ENCODE measurements at regions not wholly inside any gene's neighbourhood (a gene's known extent, or its start where the extent isn't known, plus 50 kb on each side); places are given as distances from the start of the nearest gene placed in this dataset.

- Histone ChIP-seq H3K27ac (no peak overlapping the region), H3K9me3 (no peaks in the 10 kb centered on the region), H3K4me1 (no peaks in the 10 kb centered on the region), H3K4me3 (no peak overlapping the region), H3K36me3 (no peaks in the 10 kb centered on the region), H3K27me3 (no peaks in the 10 kb centered on the region)
- TF ChIP-seq POLR2A (IDR thresholded peaks at IDR 0.05) (no peak), EP300 (IDR thresholded peaks at IDR 0.05) (no peak), CTCF (IDR thresholded peaks at IDR 0.05) (no peak)
- WGBS, 2 donors = 67 to 78% methylated on average over 4 of the region's 4 CpGs
- no peak for DNase-seq (ENCODE audit: low spot score in 2 of 2)
Measured at GRCh38 chr4:175048906-175049305, 130.7 kb downstream of the ADAM29 start.

- H3K27ac ChIP-seq = no peak overlapping the region
- H3K27me3 ChIP-seq = no peaks in the 10 kb centered on the region
- H3K4me3 ChIP-seq = no peak overlapping the region
- DNase-seq (ENCODE audit: low spot score in 2 of 2) = no peak
- H3K4me1 ChIP-seq = no peaks in the 10 kb centered on the region
- H3K9me3 ChIP-seq = peaks cover 0 to 7% (median 0%) of the 10 kb centered on the region in 4 donors
- WGBS, 2 donors = 53 to 68% methylated on average over 2 of the region's 2 CpGs
- no peak for TF ChIP-seq EP300 (IDR thresholded peaks at IDR 0.05)
- TF ChIP-seq POLR2A (IDR thresholded peaks at IDR 0.05) = no peak
- TF ChIP-seq CTCF (IDR thresholded peaks at IDR 0.05) = no peak
- H3K36me3 ChIP-seq = no peaks in the 10 kb centered on the region
Measured at GRCh38 chr4:175051974-175052373, 133.8 kb downstream of the ADAM29 start.

GRCh38 chr4:175054980-175055379 is 136.8 kb downstream of the ADAM29 start:
- H3K4me3 ChIP-seq = no peak overlapping the region
- no peaks in the 10 kb centered on the region for H3K27me3 ChIP-seq
- 81 to 90% methylated on average over 3 of the region's 3 CpGs for WGBS, 2 donors
- no peaks in the 10 kb centered on the region for H3K36me3 ChIP-seq
- no peaks in the 10 kb centered on the region for H3K4me1 ChIP-seq
- H3K27ac ChIP-seq = no peak overlapping the region
- DNase-seq (ENCODE audit: low spot score in 2 of 2) = no peak
- no peak for TF ChIP-seq EP300 (IDR thresholded peaks at IDR 0.05)
- TF ChIP-seq POLR2A (IDR thresholded peaks at IDR 0.05) = no peak
- H3K9me3 ChIP-seq = peaks cover 0 to 7% (median 0%) of the 10 kb centered on the region in 4 donors

- no peaks in the 10 kb centered on the region for H3K36me3 ChIP-seq
- no peaks in the 10 kb centered on the region for H3K9me3 ChIP-seq
- no peak for DNase-seq (ENCODE audit: low spot score in 2 of 2)
- no peaks in the 10 kb centered on the region for H3K27me3 ChIP-seq
- H3K27ac ChIP-seq = no peak overlapping the region
- WGBS, 2 donors = 55 to 75% methylated on average over 2 to 3 of the region's 3 CpGs
- no peak for TF ChIP-seq CTCF (IDR thresholded peaks at IDR 0.05)
- TF ChIP-seq EP300 (IDR thresholded peaks at IDR 0.05) = no peak
- TF ChIP-seq POLR2A (IDR thresholded peaks at IDR 0.05) = no peak
- no peaks in the 10 kb centered on the region for H3K4me1 ChIP-seq
- no peak overlapping the region for H3K4me3 ChIP-seq
Measured at GRCh38 chr4:175062183-175062592, 144.0 kb downstream of the ADAM29 start.

DNA sequence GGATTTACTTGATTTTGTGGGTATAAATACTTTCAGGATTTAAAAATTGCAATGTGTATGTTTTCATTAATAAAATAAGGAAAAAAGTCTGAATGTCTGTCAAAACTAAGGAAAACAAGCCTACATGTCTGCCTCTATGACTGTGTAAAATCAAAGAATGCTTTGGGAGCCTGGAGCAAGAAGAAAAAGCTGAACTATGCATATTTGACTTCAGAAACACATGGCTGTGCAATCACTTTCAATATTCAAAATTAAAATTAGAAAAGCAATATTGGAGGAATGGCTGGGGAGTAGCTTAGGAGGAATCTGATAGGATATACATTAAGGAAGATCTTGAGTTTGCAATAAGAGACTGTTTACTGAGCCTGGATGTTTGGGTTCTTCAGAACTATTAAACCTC is 147.1 kb downstream of the ADAM29 start:
- no peak for DNase-seq (ENCODE audit: low spot score in 2 of 2)
- Histone ChIP-seq H3K27me3 (no peaks in the 10 kb centered on the region), H3K9me3 (no peaks in the 10 kb centered on the region), H3K4me1 (no peaks in the 10 kb centered on the region), H3K36me3 (no peaks in the 10 kb centered on the region), H3K27ac (no peak overlapping the region), H3K4me3 (no peak overlapping the region)
- no peak for TF ChIP-seq EP300 (IDR thresholded peaks at IDR 0.05)
- no peak for TF ChIP-seq POLR2A (IDR thresholded peaks at IDR 0.05)
- no peak for TF ChIP-seq CTCF (IDR thresholded peaks at IDR 0.05)

Data from tibial nerve (tissue), 4 donors.